ENCODE measurements at regions not wholly inside any gene's neighbourhood (a gene's known extent, or its start where the extent isn't known, plus 50 kb on each side); places are given as distances from the start of the nearest gene placed in this dataset.

- TF ChIP-seq POLR2A (IDR thresholded peaks at IDR 0.05; ENCODE audit: extremely low read depth, insufficient read length) (no peak), MYC (IDR thresholded peaks at IDR 0.05; ENCODE audit: low read depth, low read length) (no peak)
- TF ChIP-seq, protein P1, sequence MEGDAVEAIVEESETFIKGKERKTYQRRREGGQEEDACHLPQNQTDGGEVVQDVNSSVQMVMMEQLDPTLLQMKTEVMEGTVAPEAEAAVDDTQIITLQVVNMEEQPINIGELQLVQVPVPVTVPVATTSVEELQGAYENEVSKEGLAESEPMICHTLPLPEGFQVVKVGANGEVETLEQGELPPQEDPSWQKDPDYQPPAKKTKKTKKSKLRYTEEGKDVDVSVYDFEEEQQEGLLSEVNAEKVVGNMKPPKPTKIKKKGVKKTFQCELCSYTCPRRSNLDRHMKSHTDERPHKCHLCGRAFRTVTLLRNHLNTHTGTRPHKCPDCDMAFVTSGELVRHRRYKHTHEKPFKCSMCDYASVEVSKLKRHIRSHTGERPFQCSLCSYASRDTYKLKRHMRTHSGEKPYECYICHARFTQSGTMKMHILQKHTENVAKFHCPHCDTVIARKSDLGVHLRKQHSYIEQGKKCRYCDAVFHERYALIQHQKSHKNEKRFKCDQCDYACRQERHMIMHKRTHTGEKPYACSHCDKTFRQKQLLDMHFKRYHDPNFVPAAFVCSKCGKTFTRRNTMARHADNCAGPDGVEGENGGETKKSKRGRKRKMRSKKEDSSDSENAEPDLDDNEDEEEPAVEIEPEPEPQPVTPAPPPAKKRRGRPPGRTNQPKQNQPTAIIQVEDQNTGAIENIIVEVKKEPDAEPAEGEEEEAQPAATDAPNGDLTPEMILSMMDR (IDR thresholded peaks at IDR 0.05; ENCODE audit: low read depth, low read length) = no peak
Measured at GRCh38 chr5:111929261-111929660, 172.3 kb upstream of the NREP start.
